GM12891 (cell line): ENCODE measurements at regions not wholly inside any gene's neighbourhood (a gene's known extent, or its start where the extent isn't known, plus 50 kb on each side); places are given as distances from the start of the nearest gene placed in this dataset.

Experiments used
- POLR2A ChIP-seq: IDR thresholded peaks from 2 replicates; pipeline ENCODE4 v1.6.1; 2011; ENCODE audit warnings: low read depth, low read length, control low read depth
- POLR2AphosphoS5 ChIP-seq: IDR thresholded peaks from 2 replicates; pipeline ENCODE4 v1.6.1; 2011; ENCODE audit warnings: low read depth, low read length, control low read depth

GRCh38 chr21:28429161-28429560, 563.5 kb downstream of the LTN1 start:
- TF ChIP-seq POLR2AphosphoS5 (no peak), POLR2A (no peak)
